ENCODE measurements at regions not wholly inside any gene's neighbourhood (a gene's known extent, or its start where the extent isn't known, plus 50 kb on each side); places are given as distances from the start of the nearest gene placed in this dataset.
"Not testable (repeated sequence)": the region's sequence is repeated elsewhere in the genome, so short reads cannot be mapped to it uniquely, and the experiment has no call there.

DNA sequence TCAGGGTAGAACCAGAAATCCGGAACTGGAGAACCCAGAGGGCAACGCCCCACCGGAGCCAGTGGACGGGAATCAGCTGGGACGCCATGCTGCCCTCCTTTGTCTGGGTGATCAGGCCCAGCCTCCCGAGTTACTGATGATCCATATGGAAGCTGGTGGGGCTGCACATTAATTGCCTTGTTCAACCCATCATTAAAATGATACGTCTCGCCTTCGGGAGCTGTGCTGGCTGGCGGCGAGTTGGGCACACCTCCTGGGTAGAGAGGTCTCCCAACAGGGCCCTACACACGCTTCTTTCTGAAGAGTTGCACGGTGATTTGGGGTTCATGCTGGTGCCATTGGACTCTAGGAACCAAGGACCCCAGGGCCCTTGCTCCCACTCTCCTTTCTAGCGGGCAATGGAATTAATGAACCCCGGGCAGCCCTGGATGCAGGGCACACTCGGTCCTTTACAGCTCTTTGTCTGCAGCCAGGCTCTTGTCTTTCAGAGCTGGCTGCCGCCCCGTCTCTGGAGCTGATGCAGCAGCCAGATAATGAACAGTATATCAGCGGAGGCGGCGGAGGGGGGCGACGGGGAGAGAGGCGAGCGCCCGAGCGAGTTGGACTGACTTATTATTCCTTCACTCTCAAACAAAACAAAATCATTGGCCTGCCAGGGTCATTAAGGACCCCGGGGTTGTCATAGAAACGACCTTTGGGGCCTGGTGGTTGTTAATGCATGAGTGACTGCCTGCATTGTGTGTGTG lies 412.2 kb upstream of the ZMIZ1 start:
- H3K4me1 ChIP-seq (ENCODE audit: insufficient read depth): no peaks in the 10 kb centered on the region
- no peak overlapping the region for H3K27ac ChIP-seq (ENCODE audit: low read depth)
- peak; percentile 51 for DNase-seq (ENCODE audit: extremely low spot score)
- H3K4me3 ChIP-seq (ENCODE audit: low read depth, low read length): no peak overlapping the region
- 52% methylated on average over 29 of the region's 29 CpGs for WGBS
- no peaks in the 10 kb centered on the region for H3K36me3 ChIP-seq (ENCODE audit: insufficient read depth)

DNA sequence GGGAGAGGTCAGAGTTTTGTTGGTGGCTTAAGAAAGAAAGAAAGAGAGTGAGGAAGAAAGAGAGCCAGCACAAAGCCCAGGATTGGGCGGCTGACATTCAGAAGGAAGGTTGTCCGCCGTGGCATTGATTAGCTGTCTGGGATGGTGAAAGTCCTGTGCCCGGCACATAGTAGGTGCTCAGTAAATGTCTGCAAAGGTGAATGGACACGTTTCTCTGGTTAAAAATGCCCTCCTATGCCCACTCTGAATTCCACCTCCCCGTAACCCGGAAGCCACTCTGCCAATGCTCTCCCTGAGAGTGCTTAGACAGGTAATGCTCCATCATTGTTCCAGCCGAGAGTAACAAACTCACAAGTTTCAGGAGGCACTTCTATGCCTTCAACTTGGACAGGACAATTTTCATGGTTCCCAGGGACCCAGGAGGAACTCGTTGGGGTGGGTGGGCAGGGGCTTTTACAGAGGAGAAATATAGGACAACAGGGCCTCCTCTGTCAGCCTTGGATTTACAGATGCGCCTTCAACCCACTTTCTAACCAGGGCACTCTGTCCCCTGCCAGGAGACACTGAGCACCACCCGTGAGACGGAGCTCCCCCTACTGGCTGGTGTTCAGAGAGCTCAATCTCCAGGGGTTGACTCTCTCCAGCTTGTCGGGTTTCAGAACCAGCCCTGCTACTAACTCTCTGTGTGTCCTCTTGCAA lies 411.5 kb upstream of the ZMIZ1 start:
- Histone ChIP-seq H3K4me1 (ENCODE audit: insufficient read depth) (no peaks in the 10 kb centered on the region), H3K36me3 (ENCODE audit: insufficient read depth) (no peaks in the 10 kb centered on the region), H3K27ac (ENCODE audit: low read depth) (no peak overlapping the region), H3K4me3 (ENCODE audit: low read depth, low read length) (no peak overlapping the region)
- WGBS: 66% methylated on average over 13 of the region's 13 CpGs
- no peak for DNase-seq (ENCODE audit: extremely low spot score)

DNA sequence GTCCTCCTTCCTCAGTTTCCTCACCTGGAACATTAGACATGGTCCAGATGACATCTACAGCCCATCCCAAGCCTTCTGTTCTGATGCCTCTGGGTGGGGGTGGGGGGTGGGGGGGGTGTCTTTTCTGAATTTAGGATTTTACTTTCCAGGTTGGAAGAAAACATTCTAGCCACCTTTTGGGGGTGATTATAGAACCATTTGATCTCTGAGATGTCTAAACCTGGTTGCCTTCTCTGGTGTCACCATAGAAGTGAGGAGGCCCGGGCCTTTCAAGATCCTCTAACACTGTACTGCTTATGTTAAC lies 411.0 kb upstream of the ZMIZ1 start:
- no peak overlapping the region for H3K27ac ChIP-seq (ENCODE audit: low read depth)
- 97% methylated on average over 1 of the region's 1 CpG for WGBS
- no peaks in the 10 kb centered on the region for H3K36me3 ChIP-seq (ENCODE audit: insufficient read depth)
- DNase-seq (ENCODE audit: extremely low spot score): no peak
- H3K4me1 ChIP-seq (ENCODE audit: insufficient read depth): no peaks in the 10 kb centered on the region
- H3K4me3 ChIP-seq (ENCODE audit: low read depth, low read length): no peak overlapping the region

- H3K27ac ChIP-seq (ENCODE audit: low read depth): no peak overlapping the region
- WGBS: 89% methylated on average over 8 of the region's 8 CpGs
- no peak for DNase-seq (ENCODE audit: extremely low spot score)
- H3K36me3 ChIP-seq (ENCODE audit: insufficient read depth): no peaks in the 10 kb centered on the region
- H3K4me3 ChIP-seq (ENCODE audit: low read depth, low read length): no peak overlapping the region
- no peaks in the 10 kb centered on the region for H3K4me1 ChIP-seq (ENCODE audit: insufficient read depth)
These were observed 409.8 kb upstream of the ZMIZ1 start for GRCh38 chr10:78658645-78659597.

DNA sequence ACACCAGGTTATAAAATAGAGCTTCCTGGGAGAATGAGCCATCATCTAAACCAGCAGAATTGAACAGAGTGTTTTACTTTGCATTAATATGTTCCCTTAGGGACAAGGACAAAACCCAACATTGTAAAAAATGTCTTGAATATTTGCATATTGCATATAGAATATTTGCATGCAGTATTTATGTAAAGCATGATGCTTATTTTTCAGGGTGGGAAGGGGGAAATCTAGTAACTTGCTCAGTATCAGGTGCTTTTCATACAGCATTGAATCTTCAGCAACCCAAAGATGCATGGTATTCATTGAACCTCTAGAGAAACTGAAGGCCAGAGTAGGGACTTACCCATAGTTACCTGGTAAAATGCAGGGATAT lies 409.2 kb upstream of the ZMIZ1 start:
- H3K4me3 ChIP-seq (ENCODE audit: low read depth, low read length): no peak overlapping the region

GRCh38 chr10:78660446-78661106 lies 408.2 kb upstream of the ZMIZ1 start:
- no peak for DNase-seq (ENCODE audit: extremely low spot score)
- no peaks in the 10 kb centered on the region for H3K36me3 ChIP-seq (ENCODE audit: insufficient read depth)
- H3K4me3 ChIP-seq (ENCODE audit: low read depth, low read length): no peak overlapping the region
- H3K27ac ChIP-seq (ENCODE audit: low read depth): no peak overlapping the region
- H3K4me1 ChIP-seq (ENCODE audit: insufficient read depth): no peaks in the 10 kb centered on the region
- WGBS: 43% methylated on average over 7 of the region's 7 CpGs

More for the DNA sequence above, 409.2 kb upstream of the ZMIZ1 start:
- no peaks in the 10 kb centered on the region for H3K36me3 ChIP-seq (ENCODE audit: insufficient read depth)
- DNase-seq (ENCODE audit: extremely low spot score): no peak
- no peak overlapping the region for H3K27ac ChIP-seq (ENCODE audit: low read depth)
- no peaks in the 10 kb centered on the region for H3K4me1 ChIP-seq (ENCODE audit: insufficient read depth)

DNA sequence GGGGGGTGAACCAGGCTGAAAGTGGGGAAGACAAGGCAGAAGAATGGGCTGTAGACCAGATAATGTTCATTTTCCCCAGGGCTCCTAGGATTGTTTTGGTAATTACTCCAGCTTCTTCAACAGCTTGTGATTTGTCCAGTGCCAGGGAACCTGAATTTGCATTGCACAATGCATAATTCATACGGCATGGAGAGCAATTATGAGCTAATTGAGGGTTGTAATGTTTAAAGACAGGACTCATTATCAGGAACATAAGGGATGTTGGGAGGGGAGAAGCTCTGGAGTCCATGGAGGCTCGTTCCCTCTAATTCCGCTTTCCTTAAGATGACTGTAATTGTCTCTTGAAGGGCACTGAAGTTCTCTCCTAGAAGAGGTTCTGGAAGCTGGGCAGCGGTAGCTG lies 405.0 kb upstream of the ZMIZ1 start:
- Histone ChIP-seq H3K4me3 (ENCODE audit: low read depth, low read length) (no peak overlapping the region), H3K36me3 (ENCODE audit: insufficient read depth) (no peaks in the 10 kb centered on the region), H3K4me1 (ENCODE audit: insufficient read depth) (no peaks in the 10 kb centered on the region), H3K27ac (ENCODE audit: low read depth) (no peak overlapping the region)
- no peak for DNase-seq (ENCODE audit: extremely low spot score)
- 95% methylated on average over 4 of the region's 4 CpGs for WGBS

DNA sequence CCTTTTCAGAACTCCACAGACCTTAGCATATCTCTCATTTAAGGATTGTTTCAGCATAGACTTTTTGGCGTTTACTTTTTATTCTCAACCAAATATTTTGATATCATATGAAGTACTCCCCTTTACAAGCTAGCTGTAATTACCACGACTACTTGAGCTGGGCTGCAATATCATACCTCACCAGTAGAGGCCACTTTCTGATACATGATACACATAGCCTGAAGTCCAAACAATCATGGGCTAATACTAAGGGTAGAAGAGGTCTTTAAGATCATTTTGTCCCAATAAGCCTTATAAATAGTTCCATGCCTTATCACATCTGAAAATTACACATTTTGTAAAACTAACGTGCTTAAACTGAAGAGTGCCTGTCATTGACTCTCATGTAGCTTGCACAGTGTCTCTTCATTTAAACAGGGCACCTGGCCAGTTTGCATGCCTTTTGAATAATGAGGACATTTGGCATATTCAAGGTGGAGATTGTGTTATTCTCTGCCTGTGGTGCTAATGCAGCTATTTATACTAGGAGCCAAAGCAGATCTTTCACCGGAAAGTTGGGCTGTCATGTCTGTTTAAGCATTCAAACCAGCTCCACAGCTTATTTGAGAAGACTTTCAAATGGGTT lies 403.7 kb upstream of the ZMIZ1 start:
- no peaks in the 10 kb centered on the region for H3K4me1 ChIP-seq (ENCODE audit: insufficient read depth)
- no peak for DNase-seq (ENCODE audit: extremely low spot score)
- no peaks in the 10 kb centered on the region for H3K36me3 ChIP-seq (ENCODE audit: insufficient read depth)
- H3K4me3 ChIP-seq (ENCODE audit: low read depth, low read length): no peak overlapping the region
- 68% methylated on average over 4 of the region's 4 CpGs for WGBS
- no peak overlapping the region for H3K27ac ChIP-seq (ENCODE audit: low read depth)

DNA sequence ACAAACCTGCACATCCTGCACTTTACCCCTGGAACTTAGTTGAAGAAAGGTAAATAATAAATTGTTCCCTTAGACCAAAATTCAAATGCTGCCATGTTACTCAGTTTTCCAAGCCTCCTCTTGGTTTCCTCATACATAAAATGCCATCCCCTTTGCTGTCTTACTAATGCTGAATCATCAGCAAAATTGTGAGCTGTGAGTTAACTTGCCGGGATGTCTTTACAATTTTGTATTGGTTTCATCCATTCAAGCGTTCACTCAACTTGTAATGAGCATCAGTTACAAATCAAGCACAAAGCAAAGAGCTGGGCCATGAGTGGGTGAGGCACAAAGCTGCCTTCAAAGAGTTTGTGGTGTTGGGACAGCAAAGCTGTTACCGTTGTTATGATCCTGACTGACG lies 395.8 kb upstream of the ZMIZ1 start:
- DNase-seq (ENCODE audit: extremely low spot score): no peak
- Histone ChIP-seq H3K4me3 (ENCODE audit: low read depth, low read length) (no peak overlapping the region), H3K27ac (ENCODE audit: low read depth) (no peak overlapping the region), H3K36me3 (ENCODE audit: insufficient read depth) (no peaks in the 10 kb centered on the region), H3K4me1 (ENCODE audit: insufficient read depth) (no peaks in the 10 kb centered on the region)
- 89% methylated on average over 4 of the region's 4 CpGs for WGBS

DNA sequence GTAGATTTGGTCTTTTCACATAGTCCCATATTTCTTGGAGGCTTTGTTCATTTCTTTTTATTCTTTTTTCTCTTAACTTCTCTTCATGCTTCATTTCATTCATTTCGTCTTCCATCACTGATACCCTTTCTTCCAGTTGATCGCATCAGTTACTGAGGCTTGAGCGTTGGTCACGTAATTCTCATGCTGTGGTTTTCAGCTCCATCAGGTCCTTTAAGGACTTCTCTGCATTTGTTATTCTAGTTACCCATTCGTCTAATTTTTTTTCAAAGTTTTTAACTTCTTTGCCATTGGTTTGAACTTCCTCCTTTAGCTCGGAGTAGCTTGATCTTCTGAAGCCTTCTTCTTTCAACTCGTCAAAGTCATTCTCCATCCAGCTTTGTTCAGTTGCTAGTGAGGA lies 387.6 kb upstream of the ZMIZ1 start:
- DNase-seq (ENCODE audit: extremely low spot score); H3K27ac ChIP-seq (ENCODE audit: low read depth); H3K4me1 ChIP-seq (ENCODE audit: insufficient read depth); H3K4me3 ChIP-seq (ENCODE audit: low read depth, low read length); H3K36me3 ChIP-seq (ENCODE audit: insufficient read depth): not testable (repeated sequence)
- WGBS: 97% methylated on average over 7 of the region's 7 CpGs

DNA sequence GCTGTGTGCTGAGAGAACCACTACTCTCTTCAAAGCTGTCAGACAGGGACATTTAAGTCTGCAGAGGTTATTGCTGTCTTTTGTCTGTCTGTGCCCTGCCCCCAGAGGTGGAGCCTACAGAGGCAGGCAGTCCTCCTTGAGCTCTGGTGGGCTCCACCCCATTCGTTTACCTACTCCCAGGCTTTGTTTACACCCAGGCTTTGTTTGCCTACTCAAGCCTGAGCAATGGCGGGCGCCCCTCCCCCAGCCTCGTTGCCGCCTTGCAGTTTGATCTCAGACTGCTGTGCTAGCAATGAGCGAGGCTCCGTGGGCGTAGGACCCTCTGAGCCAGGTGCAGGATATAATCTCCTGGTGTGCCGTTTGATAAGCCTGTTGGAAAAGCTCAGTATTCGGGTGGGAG lies 386.8 kb upstream of the ZMIZ1 start:
- DNase-seq (ENCODE audit: extremely low spot score); H3K27ac ChIP-seq (ENCODE audit: low read depth); H3K4me1 ChIP-seq (ENCODE audit: insufficient read depth); H3K4me3 ChIP-seq (ENCODE audit: low read depth, low read length); H3K36me3 ChIP-seq (ENCODE audit: insufficient read depth): not testable (repeated sequence)
- WGBS: 90% methylated on average over 10 of the region's 10 CpGs

GRCh38 chr10:78684947-78685346 lies 383.8 kb upstream of the ZMIZ1 start:
- DNase-seq (ENCODE audit: extremely low spot score): no peak
- Histone ChIP-seq H3K4me1 (ENCODE audit: insufficient read depth) (no peaks in the 10 kb centered on the region), H3K4me3 (ENCODE audit: low read depth, low read length) (no peak overlapping the region), H3K36me3 (ENCODE audit: insufficient read depth) (no peaks in the 10 kb centered on the region), H3K27ac (ENCODE audit: low read depth) (no peak overlapping the region)
- WGBS: 83% methylated on average over 9 of the region's 9 CpGs

DNA sequence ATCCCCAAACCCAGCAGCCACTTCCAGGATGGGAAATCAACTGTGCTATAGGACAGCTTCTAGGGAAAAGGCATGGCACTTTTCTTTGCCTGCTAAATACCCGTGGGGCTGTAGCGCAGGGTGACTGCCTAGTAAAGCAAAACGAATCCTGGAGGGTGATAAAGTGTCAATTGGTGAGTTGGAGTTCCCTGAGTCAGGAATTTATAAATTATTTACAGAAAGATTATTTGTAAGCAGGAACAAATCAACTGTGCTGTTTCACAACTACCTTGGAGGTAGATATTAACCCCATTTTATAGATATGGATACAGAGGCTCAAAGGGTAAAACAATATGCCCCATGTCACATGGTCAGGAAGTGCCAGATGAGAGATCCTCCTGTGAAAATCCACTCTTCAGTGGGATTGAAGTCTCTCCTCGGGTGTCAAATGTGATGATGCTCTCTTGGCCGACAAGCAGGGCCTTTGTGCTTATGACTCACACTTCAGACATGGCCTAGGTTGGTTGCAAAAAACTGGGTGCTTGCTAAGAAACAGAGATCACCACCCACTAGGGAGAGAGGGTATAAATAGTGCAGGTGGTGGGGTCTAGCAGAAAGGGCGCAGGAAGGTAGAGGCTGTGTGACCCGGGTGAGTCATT lies 383.2 kb upstream of the ZMIZ1 start:
- Histone ChIP-seq H3K4me1 (ENCODE audit: insufficient read depth) (no peaks in the 10 kb centered on the region), H3K27ac (ENCODE audit: low read depth) (no peak overlapping the region), H3K4me3 (ENCODE audit: low read depth, low read length) (no peak overlapping the region), H3K36me3 (ENCODE audit: insufficient read depth) (no peaks in the 10 kb centered on the region)
- WGBS: 85% methylated on average over 7 of the region's 7 CpGs
- no peak for DNase-seq (ENCODE audit: extremely low spot score)
